Thyroid gland (tissue), 4 donors: ENCODE measurements at regions not wholly inside any gene's neighbourhood (a gene's known extent, or its start where the extent isn't known, plus 50 kb on each side); places are given as distances from the start of the nearest gene placed in this dataset.

Source experiments
- CTCF ChIP-seq, 6 experiments: fragments of 200-600 bp in 3 of 6; fragments of 450-650 bp in 3 of 6; sonication (generic) in 3 of 6; IDR thresholded peaks; one replicate each; pipeline ENCODE4 v1.5.1; 2016 to 2019; ENCODE audit warnings: antibody characterized with exemption in 6 of 6, mild to moderate bottlenecking in 2 of 6, inconsistent platforms in 1 of 6, moderate library complexity in 1 of 6
- POLR2A ChIP-seq, 2 donors: fragments of 450-650 bp; IDR thresholded peaks; one replicate each; pipeline ENCODE4 v1.6.1; 2017; ENCODE audit warnings: antibody characterized with exemption in 2 of 2, mild to moderate bottlenecking in 2 of 2, moderate library complexity in 1 of 2

GRCh38 chr5:19319252-19319651, 668.7 kb downstream of the CDH18 start:
- TF ChIP-seq POLR2A (IDR thresholded peaks at IDR 0.05) (no peak), CTCF (IDR thresholded peaks at IDR 0.05) (no peak)
